ENCODE measurements at regions not wholly inside any gene's neighbourhood (a gene's known extent, or its start where the extent isn't known, plus 50 kb on each side); places are given as distances from the start of the nearest gene placed in this dataset.

DNA sequence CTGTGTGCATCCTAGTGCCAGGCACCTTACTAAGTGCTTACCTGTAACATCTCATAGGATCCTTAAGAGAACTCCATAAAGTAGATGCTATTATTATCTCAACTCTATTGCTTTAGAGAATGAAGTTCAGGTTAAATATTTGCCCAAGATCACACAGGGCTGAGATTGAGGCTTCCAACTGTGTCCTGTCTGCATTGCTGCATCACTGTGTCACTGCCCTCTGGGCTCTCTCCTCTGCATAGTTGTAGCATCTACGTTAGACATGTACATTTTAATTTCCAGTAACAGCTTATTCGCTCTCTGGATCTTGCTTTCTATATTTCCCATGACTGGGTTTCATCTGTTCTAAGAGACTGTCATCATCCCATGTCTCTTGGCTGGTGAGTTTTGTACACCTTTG, 63.6 kb upstream of the FZD8 start:
- FAIRE-seq, result no peak

DNA sequence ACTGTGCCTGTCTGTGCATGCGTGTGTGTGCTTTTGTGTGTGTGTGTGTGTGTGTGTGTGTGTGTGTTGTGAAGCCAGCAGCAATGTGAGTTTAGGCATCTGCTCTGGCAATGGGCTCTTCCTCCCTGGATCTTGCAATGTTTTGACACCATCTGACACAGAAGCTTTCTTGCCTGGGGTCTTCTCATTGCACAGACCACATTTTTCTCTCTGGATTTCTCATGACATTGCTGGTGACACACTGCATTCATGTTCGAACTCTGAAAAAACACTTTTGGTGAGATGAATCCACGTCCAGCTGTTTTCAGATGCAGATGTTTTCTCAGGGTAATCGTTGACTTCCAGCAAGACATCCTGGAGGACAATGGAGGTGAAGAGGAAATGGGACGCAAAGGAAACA, 63.0 kb upstream of the FZD8 start:
- FAIRE-seq, result no peak

DNA sequence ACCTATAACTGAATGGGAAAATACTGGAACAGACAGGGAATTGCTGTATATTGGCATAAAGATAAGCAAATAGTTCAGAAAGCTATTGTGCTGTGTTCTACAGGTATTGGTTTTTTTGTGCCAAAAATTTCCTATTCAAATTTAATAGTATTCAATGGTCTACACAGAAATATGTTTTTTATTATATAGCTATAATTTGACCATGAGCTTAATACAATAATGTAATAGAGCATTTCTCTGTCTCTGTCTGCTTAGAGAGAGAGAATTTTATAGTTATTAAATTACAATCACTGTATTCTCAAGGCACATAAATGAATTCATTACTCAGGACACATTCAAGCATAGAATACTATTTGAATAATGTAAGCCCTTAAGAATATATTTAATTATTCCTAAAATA, 62.3 kb upstream of the FZD8 start:
- no peak for FAIRE-seq

DNA sequence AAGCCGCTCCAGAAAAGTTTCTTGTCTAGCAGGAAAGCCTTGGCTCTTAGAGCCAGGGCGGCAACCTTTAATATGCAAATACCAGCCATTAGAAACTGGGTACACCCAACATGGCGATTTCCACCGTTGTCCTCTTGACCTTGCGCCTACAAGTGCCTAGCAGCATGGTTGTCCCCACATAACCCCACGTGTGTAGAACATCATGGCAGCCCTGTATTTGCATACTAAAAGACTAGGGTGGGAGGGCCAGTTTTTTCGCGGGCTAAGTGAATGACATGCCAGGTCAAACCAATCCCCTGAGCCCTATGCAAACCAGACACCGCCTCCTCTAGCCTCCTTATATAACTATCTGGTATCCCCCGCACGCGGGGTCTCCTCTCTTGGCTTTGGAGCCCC, 58.4 kb upstream of the FZD8 start:
- FAIRE-seq, result no peak

DNA sequence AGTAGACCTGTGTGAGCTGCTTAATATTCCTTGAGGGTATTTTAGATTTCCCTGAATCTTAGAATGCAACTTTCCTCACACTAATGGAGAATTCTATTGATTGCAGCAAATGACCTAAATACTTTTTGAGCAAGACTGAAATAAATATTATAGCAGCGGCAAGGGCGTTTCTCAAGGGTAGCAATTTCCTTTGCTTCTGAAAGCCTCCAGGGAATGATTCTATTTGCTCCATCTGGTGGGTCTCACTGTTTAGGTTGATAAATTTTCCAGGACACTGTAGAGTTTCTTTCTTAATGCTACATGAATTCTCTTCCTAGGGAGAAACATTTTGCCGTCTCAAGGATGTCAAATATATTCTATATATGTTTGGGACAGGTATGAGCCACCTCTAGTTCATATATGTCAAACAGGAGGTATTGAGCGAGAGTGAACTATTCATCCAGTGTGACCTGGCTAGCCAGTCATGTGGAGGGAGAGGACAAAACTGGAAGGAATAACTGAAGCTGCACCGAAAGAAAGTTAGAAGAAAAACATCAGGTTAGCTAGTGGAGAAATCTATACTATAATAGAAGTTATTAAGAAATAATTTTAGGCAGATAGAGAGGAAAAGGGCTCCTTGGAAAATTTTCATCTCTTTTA, 57.9 kb upstream of the FZD8 start:
- FAIRE-seq, result no peak

DNA sequence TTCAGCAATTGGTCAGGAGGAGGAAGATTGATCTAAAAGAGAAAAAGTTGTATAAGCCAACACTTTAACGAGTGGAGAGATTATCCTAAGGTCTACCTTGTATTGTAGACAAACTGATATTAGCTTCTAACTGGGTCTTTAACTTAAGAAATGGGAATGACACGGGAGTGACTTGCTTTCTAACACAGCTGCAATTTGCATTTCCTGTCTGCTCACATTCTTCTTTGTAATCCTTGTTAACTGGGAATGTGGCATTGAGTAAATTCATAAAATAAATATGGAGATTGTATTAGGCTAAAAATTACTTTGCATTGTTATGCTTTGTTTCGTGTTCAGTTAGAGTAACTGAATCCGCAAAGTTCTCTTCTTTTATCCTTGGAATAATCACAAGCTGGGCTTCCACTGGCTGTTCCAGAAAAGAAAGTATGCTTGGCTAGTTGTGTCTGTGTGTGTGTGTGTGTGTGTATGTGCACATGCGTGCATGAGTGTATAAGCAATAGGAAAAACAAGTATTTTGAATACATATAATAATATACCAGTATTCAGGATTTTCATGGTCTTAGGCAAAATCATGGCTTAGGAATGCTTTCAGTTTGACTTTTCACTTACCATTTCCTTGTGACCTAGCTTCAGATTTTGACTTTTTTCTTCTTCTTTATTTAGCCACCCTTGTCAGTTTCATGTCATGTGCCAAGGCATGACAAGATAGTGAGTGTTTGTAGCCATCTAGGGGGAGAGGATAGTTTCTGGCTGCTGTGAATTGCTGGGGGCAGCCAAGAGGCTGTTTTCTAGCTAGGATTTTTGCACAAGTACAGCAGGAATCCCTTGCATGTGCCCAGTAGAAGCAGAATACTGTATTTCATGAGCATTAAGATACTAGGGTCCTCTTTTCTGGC, 54.5 kb upstream of the FZD8 start:
- no peak for FAIRE-seq

DNA sequence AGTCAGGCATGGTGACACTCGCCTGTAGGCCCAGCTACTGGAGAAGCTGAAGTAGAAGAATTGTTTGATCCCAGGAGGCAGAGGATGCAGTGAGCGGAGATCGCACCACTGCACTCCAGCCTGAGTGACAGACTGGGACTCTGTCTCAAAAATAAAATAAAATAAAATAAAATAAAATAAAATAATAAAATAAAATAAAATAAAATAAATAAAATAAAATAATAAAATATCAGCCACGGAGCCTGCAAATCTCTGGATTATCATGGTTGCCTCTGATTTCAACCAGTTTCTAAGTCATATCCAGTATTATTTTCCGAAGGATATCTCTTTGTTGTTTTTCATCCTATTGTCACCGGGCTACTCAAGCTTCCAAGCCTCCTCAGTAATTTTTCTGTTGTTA, 51.7 kb upstream of the FZD8 start:
- no peak for FAIRE-seq

Measured in endometrium (tissue), 2 donors.